Immature natural killer cell (primary cell): ENCODE measurements at regions not wholly inside any gene's neighbourhood (a gene's known extent, or its start where the extent isn't known, plus 50 kb on each side); places are given as distances from the start of the nearest gene placed in this dataset.
"Not testable (repeated sequence)": the region's sequence is repeated elsewhere in the genome, so short reads cannot be mapped to it uniquely, and the experiment has no call there.

Source experiments
- DNase-seq, 3 donors: peaks; one replicate each; pipeline ENCODE4 v3.0.0; 2022; ENCODE audit warnings: mixed read lengths in 1 of 3
- H3K27ac Mint-ChIP-seq, 6 donors: one replicate each; pipeline ENCODE4 v1.8.0; 2020; ENCODE audit warnings: mixed read lengths in 6 of 6, mild to moderate bottlenecking in 5 of 6, inconsistent platforms in 4 of 6, moderate library complexity in 3 of 6
- H3K27me3 Mint-ChIP-seq, 3 donors: one replicate each; pipeline ENCODE4 v1.8.0; 2020 to 2021; ENCODE audit warnings: low read depth in 3 of 3, mild to moderate bottlenecking in 3 of 3, mixed read lengths in 3 of 3, moderate library complexity in 3 of 3, inconsistent platforms in 1 of 3
- H3K36me3 Mint-ChIP-seq, 3 donors: one replicate each; pipeline ENCODE4 v1.8.0; 2020; ENCODE audit warnings: mixed read lengths in 3 of 3, inconsistent platforms in 2 of 3, mild to moderate bottlenecking in 2 of 3
- H3K4me1 Mint-ChIP-seq, 2 donors: one replicate each; pipeline ENCODE4 v1.8.0; 2020; ENCODE audit warnings: inconsistent platforms in 2 of 2, mild to moderate bottlenecking in 2 of 2, mixed read lengths in 2 of 2, moderate library complexity in 1 of 2
- H3K4me3 Mint-ChIP-seq, 5 donors: one replicate each; pipeline ENCODE4 v1.8.0; 2020; ENCODE audit warnings: mild to moderate bottlenecking in 5 of 5, mixed read lengths in 5 of 5, inconsistent platforms in 3 of 5, moderate library complexity in 3 of 5
- H3K9me3 Mint-ChIP-seq, 6 donors: one replicate each; pipeline ENCODE4 v1.8.0; 2020; ENCODE audit warnings: mild to moderate bottlenecking in 6 of 6, mixed read lengths in 6 of 6, inconsistent platforms in 4 of 6, moderate library complexity in 3 of 6

DNA sequence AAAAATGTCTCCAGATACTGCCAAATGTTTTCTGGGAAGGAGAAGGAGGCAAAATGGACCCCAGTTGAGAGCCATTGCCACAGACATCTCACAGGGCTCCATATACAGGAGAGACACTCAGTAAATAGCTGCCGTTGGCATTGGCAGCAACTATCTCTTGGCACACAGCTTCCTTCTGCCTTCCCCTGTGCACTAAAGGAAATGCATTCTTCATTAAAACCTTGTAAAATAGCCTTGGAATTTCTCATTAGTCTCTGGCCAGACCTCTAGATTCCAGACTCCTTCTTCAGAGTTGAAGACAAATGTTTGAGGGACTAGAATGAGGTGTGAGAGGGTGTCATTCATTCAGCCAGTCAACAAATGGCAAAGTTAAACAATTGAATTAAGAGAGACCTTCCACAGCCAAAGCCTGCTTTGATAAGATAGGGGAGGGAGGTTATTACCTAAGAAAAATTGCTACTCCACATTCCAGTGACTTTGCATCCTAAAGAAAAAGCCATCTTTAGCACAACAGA, 223.9 kb upstream of the HS3ST3A1 start:
- Mint-ChIP-seq H3K9me3 (peaks cover 0 to 4% (median 0%) of the 10 kb centered on the region in 6 donors), H3K27ac (no peak overlapping the region), H3K36me3 (peaks cover 0 to 9% (median 6%) of the 10 kb centered on the region in 3 donors)

GRCh38 chr17:13827118-13827517, 225.4 kb upstream of the HS3ST3A1 start:
- no peak for DNase-seq
- Mint-ChIP-seq H3K4me1 (no peaks in the 10 kb centered on the region), H3K27ac (no peak overlapping the region), H3K27me3 (no peaks in the 10 kb centered on the region), H3K36me3 (peaks cover 0 to 9% (median 6%) of the 10 kb centered on the region in 3 donors), H3K9me3 (peaks cover 0 to 4% (median 0%) of the 10 kb centered on the region in 6 donors), H3K4me3 (no peak overlapping the region)

More for the DNA sequence above, 223.9 kb upstream of the HS3ST3A1 start:
- no peaks in the 10 kb centered on the region for H3K4me1 Mint-ChIP-seq
- no peak for DNase-seq
- H3K27me3 Mint-ChIP-seq, result no peaks in the 10 kb centered on the region
- H3K4me3 Mint-ChIP-seq, result no peak overlapping the region

DNA sequence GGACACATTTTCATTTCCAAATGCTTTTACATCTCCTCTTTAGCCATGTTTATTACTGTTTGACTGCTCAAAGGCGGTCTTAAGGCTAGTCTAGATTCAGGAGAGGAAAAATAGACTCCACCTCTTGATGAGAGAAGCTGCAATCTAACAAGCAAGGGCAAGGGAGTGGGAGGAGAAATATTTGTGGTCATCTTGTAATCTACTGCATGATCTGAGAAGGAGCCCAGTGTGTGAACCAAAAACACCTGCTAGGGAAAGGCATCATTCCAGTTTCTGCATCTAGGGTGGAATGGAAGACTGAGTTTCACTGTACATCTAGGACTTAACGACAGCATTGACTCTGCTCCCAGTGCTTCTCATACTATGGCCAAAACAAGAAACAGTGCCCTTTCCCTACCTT, 232.2 kb upstream of the HS3ST3A1 start:
- Mint-ChIP-seq H3K27ac (no peak overlapping the region), H3K4me3 (no peak overlapping the region), H3K4me1 (no peaks in the 10 kb centered on the region)

GRCh38 chr17:13835151-13835550, 233.4 kb upstream of the HS3ST3A1 start:
- no peak for DNase-seq
- Mint-ChIP-seq H3K27me3 (no peaks in the 10 kb centered on the region), H3K4me1 (no peaks in the 10 kb centered on the region), H3K9me3 (no peaks in the 10 kb centered on the region), H3K27ac (no peak overlapping the region), H3K4me3 (no peak overlapping the region), H3K36me3 (peaks cover 0 to 5% (median 0%) of the 10 kb centered on the region in 3 donors)

More for the DNA sequence above, 232.2 kb upstream of the HS3ST3A1 start:
- Mint-ChIP-seq H3K27me3 (no peaks in the 10 kb centered on the region), H3K36me3 (peaks cover 0 to 5% (median 0%) of the 10 kb centered on the region in 3 donors), H3K9me3 (peaks cover 0 to 4% (median 0%) of the 10 kb centered on the region in 6 donors)
- DNase-seq, result no peak

GRCh38 chr17:13837417-13837816, 231.9 kb upstream of the COX10 start:
- no peaks in the 10 kb centered on the region for H3K4me1 Mint-ChIP-seq
- H3K9me3 Mint-ChIP-seq, result no peaks in the 10 kb centered on the region
- no peak overlapping the region for H3K27ac Mint-ChIP-seq
- H3K4me3 Mint-ChIP-seq, result no peak overlapping the region
- no peaks in the 10 kb centered on the region for H3K27me3 Mint-ChIP-seq
- no peak for DNase-seq
- peaks cover 0 to 8% (median 0%) of the 10 kb centered on the region in 3 donors for H3K36me3 Mint-ChIP-seq

GRCh38 chr17:13840254-13840653, 229.1 kb upstream of the COX10 start:
- Mint-ChIP-seq H3K27me3 (no peaks in the 10 kb centered on the region), H3K4me3 (no peak overlapping the region), H3K36me3 (peaks cover 0 to 8% (median 0%) of the 10 kb centered on the region in 3 donors), H3K9me3 (no peaks in the 10 kb centered on the region), H3K27ac (no peak overlapping the region), H3K4me1 (no peaks in the 10 kb centered on the region)
- DNase-seq, result no peak

DNA sequence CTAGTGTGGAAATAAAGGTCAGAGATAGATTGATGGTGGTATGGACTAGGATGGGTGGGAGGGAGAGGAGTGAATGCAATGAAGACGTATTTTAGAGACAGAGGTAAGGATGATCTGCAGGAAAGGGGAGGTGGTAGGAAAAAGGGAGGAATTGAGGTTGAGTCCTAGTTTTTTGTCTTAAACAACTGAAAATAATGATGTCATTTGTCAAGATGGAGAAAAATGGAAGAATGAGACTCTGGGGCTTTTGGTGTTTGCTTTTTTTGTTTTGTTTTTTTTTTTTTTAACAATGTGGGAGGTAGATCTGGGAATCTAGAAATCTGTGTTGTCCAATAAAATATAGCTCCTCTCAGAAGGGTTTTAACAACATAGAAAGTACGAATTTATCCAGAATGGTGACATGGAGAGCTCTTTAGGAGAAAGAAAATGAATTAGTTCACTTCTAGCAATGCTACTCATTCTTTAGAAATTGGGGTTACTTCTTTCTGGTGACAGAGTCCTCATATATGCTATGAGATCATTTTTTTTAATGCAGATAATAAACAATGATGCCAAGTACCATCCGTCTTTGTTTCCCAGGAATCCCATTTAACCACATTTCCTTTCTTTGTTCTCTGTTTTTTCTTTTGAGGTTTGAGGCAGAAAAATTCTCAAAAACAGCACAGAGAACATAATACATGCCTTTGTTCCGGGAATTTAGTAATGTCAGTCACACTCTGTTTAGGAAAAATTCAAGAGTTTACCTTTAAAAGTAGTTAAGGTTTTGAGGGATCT, 225.3 kb upstream of the COX10 start:
- Mint-ChIP-seq H3K4me1 (no peaks in the 10 kb centered on the region), H3K36me3 (peaks cover 0 to 10% (median 4%) of the 10 kb centered on the region in 3 donors), H3K27me3 (peaks cover 0 to 3% (median 0%) of the 10 kb centered on the region in 3 donors), H3K27ac (no peak overlapping the region), H3K9me3 (no peaks in the 10 kb centered on the region), H3K4me3 (no peak overlapping the region)
- DNase-seq, result no peak

DNA sequence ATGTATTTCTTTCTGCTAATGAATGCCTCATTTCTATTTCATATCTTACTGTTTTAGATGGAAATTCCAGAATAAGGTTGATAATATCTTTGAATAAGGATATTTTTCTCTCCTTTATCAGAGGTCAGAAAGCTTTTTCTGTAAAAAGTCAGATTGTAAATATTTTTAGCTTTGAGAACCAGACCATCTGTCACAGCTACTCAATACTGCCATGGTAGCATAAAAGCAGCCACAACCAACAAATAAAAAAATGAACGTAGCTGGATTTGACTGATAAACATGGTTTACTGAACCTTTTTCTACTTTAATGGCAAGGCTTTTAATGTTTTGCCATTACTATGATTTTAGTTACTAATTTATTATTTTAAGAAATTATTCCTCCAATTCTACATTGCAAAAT, 217.4 kb upstream of the COX10 start:
- Mint-ChIP-seq H3K4me3 (no peak overlapping the region), H3K36me3 (peaks cover 7 to 14% (median 11%) of the 10 kb centered on the region in 3 donors), H3K9me3 (peaks cover 0 to 5% (median under 1%) of the 10 kb centered on the region in 6 donors), H3K27ac (no peak overlapping the region), H3K27me3 (peaks cover 0 to 3% (median 1%) of the 10 kb centered on the region in 3 donors), H3K4me1 (no peaks in the 10 kb centered on the region)
- DNase-seq, result no peak

GRCh38 chr17:13855730-13856129, 213.6 kb upstream of the COX10 start:
- H3K27me3 Mint-ChIP-seq, DNase-seq, H3K27ac Mint-ChIP-seq, H3K9me3 Mint-ChIP-seq, H3K4me1 Mint-ChIP-seq, H3K4me3 Mint-ChIP-seq: not testable (repeated sequence)
- peaks cover 3 to 16% (median 15%) of the 10 kb centered on the region in 3 donors for H3K36me3 Mint-ChIP-seq

DNA sequence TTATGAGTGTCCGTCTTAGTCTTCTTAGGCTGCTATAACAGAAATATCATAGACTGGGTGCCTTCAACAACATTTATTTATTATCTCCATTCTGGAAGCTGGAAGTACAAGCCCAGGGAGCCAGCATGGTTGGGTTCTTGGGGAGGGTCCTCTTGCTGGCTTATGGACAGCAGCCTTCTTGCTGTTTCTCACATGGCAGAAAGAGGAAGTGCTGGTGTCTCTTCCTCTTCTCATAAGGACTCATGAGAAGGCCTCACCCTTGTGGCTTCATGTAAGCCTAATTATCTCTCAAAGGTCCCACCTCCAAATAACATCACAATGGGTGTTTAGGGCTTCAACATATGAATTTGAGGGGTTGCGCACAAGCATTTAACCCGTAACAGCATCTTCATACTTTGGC, 207.0 kb upstream of the COX10 start:
- peaks cover 0 to 4% (median 3%) of the 10 kb centered on the region in 3 donors for H3K36me3 Mint-ChIP-seq
- DNase-seq, result no peak
- peaks cover 0 to 5% (median 2%) of the 10 kb centered on the region in 3 donors for H3K27me3 Mint-ChIP-seq
- no peaks in the 10 kb centered on the region for H3K4me1 Mint-ChIP-seq
- peaks cover 0 to 4% (median 2%) of the 10 kb centered on the region in 6 donors for H3K9me3 Mint-ChIP-seq
- H3K27ac Mint-ChIP-seq, result no peak overlapping the region
- no peak overlapping the region for H3K4me3 Mint-ChIP-seq

GRCh38 chr17:13863436-13863835, 205.9 kb upstream of the COX10 start:
- Mint-ChIP-seq H3K36me3 (peaks cover 0 to 3% (median 0%) of the 10 kb centered on the region in 3 donors), H3K4me3 (no peak overlapping the region), H3K27me3 (peaks cover 0 to 5% (median 2%) of the 10 kb centered on the region in 3 donors), H3K4me1 (no peaks in the 10 kb centered on the region), H3K9me3 (peaks cover 0 to 4% (median 2%) of the 10 kb centered on the region in 6 donors), H3K27ac (no peak overlapping the region)
- DNase-seq, result no peak

GRCh38 chr17:13864521-13864920, 204.8 kb upstream of the COX10 start:
- peaks cover 0 to 5% (median 0%) of the 10 kb centered on the region in 3 donors for H3K27me3 Mint-ChIP-seq
- no peaks in the 10 kb centered on the region for H3K4me1 Mint-ChIP-seq
- H3K4me3 Mint-ChIP-seq, result no peak overlapping the region
- H3K36me3 Mint-ChIP-seq, result peaks cover 0 to 3% (median 0%) of the 10 kb centered on the region in 3 donors
- peaks cover 0 to 4% (median 1%) of the 10 kb centered on the region in 6 donors for H3K9me3 Mint-ChIP-seq
- H3K27ac Mint-ChIP-seq, result no peak overlapping the region
- DNase-seq, result no peak

- H3K4me1 Mint-ChIP-seq, result no peaks in the 10 kb centered on the region
- H3K27me3 Mint-ChIP-seq, result peaks cover 0 to 5% (median 0%) of the 10 kb centered on the region in 3 donors
- no peak overlapping the region for H3K27ac Mint-ChIP-seq
- no peak overlapping the region for H3K4me3 Mint-ChIP-seq
- peaks cover 0 to 3% (median 0%) of the 10 kb centered on the region in 3 donors for H3K36me3 Mint-ChIP-seq
- peaks cover 0 to 4% (median 1%) of the 10 kb centered on the region in 6 donors for H3K9me3 Mint-ChIP-seq
- DNase-seq, result no peak
Measured at GRCh38 chr17:13865650-13866049, 203.7 kb upstream of the COX10 start.

DNA sequence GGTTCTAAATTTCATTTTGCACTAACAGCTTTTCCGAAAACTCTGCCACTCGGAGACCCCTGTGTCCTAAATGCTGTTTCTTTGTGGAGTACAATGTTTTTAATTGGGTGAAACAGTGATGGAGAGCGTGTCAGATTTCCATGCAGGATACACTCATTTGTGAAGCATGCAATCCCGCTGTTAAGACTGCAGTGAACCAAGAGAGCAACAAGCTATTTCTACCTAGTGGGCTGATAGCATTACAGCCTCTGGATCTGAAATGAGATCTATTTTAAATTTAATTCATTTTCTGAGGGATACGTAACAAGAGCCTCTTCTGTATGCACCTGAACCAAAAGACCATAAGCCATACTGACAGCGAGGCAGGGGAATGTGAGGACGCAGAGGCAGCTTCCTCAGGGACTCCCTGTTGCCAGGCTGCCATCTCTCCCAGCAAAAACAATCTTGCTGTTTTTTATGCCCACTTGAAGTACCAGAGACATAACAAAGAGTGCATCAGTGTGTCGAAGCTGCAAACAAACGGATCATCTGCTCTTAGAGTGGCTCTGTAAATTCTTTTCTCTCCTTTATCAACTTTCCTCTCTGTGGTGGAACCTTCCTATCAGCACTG, 199.9 kb upstream of the COX10 start:
- peaks cover 0 to 5% (median 0%) of the 10 kb centered on the region in 3 donors for H3K27me3 Mint-ChIP-seq
- no peak overlapping the region for H3K4me3 Mint-ChIP-seq
- H3K36me3 Mint-ChIP-seq, result peaks cover 0 to 14% (median 0%) of the 10 kb centered on the region in 3 donors
- no peak for DNase-seq
- no peaks in the 10 kb centered on the region for H3K4me1 Mint-ChIP-seq
- peaks cover 0 to 1% (median 0%) of the 10 kb centered on the region in 6 donors for H3K9me3 Mint-ChIP-seq
- no peak overlapping the region for H3K27ac Mint-ChIP-seq
